Mesendoderm (in vitro differentiated cells): ENCODE measurements at regions not wholly inside any gene's neighbourhood (a gene's known extent, or its start where the extent isn't known, plus 50 kb on each side); places are given as distances from the start of the nearest gene placed in this dataset.
A peak's percentile ranks its signal among the peaks of the same experiment; 100 is the strongest.

ENCODE experiments used
- DNase-seq: peaks from one replicate; pipeline ENCODE4 v3.0.0; 2013
- H2AK5ac ChIP-seq: 2 replicates; pipeline ENCODE4 v1.6.1; 2013; ENCODE audit warnings: low read length, inconsistent platforms
- H2BK120ac ChIP-seq: 2 replicates; pipeline ENCODE4 v1.6.1; 2013; ENCODE audit warnings: low read depth, mild to moderate bottlenecking, low read length, moderate library complexity, mixed read lengths
- H2BK15ac ChIP-seq: replicated peaks from 2 replicates; pipeline ENCODE4 v1.6.1; 2013; ENCODE audit warnings: low read depth, mild to moderate bottlenecking, moderate library complexity
- H2BK5ac ChIP-seq: 2 replicates; pipeline ENCODE4 v1.6.1; 2013; ENCODE audit warnings: low read length, inconsistent platforms
- H3K18ac ChIP-seq: 2 replicates; pipeline ENCODE4 v1.6.1; 2013; ENCODE audit warnings: mild to moderate bottlenecking, low read length, mixed read lengths
- H3K23ac ChIP-seq: one replicate; pipeline ENCODE4 v1.6.1; 2013; ENCODE audit warnings: low read length
- H3K27ac ChIP-seq: 2 replicates; pipeline ENCODE4 v1.5.1; 2013; ENCODE audit warnings: low read depth, mild to moderate bottlenecking, inconsistent platforms, low read length, moderate library complexity
- H3K27me3 ChIP-seq: 2 replicates; pipeline ENCODE4 v1.6.1; 2013; ENCODE audit warnings: low read length, control low read depth, mild to moderate bottlenecking, inconsistent platforms; ENCODE audit not compliant: insufficient read depth, poor library complexity
- H3K36me3 ChIP-seq: 2 replicates; pipeline ENCODE4 v1.6.1; 2013; ENCODE audit warnings: low read length, inconsistent platforms; ENCODE audit not compliant: control insufficient read depth, insufficient read depth
- H3K4ac ChIP-seq: one replicate; pipeline ENCODE4 v1.6.1; 2013; ENCODE audit warnings: low read depth, mild to moderate bottlenecking, low read length, moderate library complexity
- H3K4me1 ChIP-seq: 2 replicates; pipeline ENCODE4 v1.6.1; 2013; ENCODE audit warnings: low read depth, low read length, inconsistent platforms; ENCODE audit not compliant: control insufficient read depth
- H3K4me2 ChIP-seq: 2 replicates; pipeline ENCODE4 v1.6.1; 2013; ENCODE audit warnings: low read length
- H3K4me3 ChIP-seq: 2 replicates; pipeline ENCODE4 v1.5.1; 2013; ENCODE audit warnings: mild to moderate bottlenecking, low read length
- H3K56ac ChIP-seq: one replicate; pipeline ENCODE4 v1.6.1; 2013; ENCODE audit warnings: low read length
- H3K79me1 ChIP-seq: 2 replicates; pipeline ENCODE4 v1.6.1; 2013; ENCODE audit warnings: low read length, inconsistent platforms
- H3K79me2 ChIP-seq: 2 replicates; pipeline ENCODE4 v1.6.1; 2013; ENCODE audit warnings: mild to moderate bottlenecking, low read length; ENCODE audit not compliant: control insufficient read depth, insufficient read depth
- H3K9ac ChIP-seq: 2 replicates; pipeline ENCODE4 v1.6.1; 2013; ENCODE audit warnings: low read length, inconsistent platforms
- H4K5ac ChIP-seq: one replicate; pipeline ENCODE4 v1.6.1; 2013; ENCODE audit warnings: low read length
- H4K8ac ChIP-seq: one replicate; pipeline ENCODE4 v1.6.1; 2013; ENCODE audit warnings: low read depth, mild to moderate bottlenecking, control low read depth, low read length, moderate library complexity
- whole genome bisulfite sequencing: extraction: QIAGEN DNeasy Blood & Tissue Kit; methylation state at CpG from one replicate; pipeline ENCODE4 v1.1.7; 2013; ENCODE audit warnings: low lambda C conversion rate, missing lambda C conversion rate; ENCODE audit not compliant: insufficient coverage; ENCODE audit errors: extremely low coverage; 5-methylcytosine and 5-hydroxymethylcytosine counted together

GRCh38 chr15:61383421-61383820 is 154.3 kb upstream of the RORA start:
- Histone ChIP-seq H3K4me1 (no peaks in the 10 kb centered on the region), H3K79me1 (no peaks in the 10 kb centered on the region), H3K79me2 (no peaks in the 10 kb centered on the region), H3K18ac (no peak overlapping the region), H3K4ac (no peak overlapping the region), H4K5ac (no peak overlapping the region), H3K27me3 (no peaks in the 10 kb centered on the region), H2BK15ac (no peak overlapping the region), H2AK5ac (no peak overlapping the region), H2BK5ac (no peak overlapping the region), H4K8ac (no peak overlapping the region), H3K4me3 (no peak overlapping the region), H3K27ac (no peak overlapping the region), H3K36me3 (no peaks in the 10 kb centered on the region), H2BK120ac (no peak overlapping the region), H3K23ac (no peak overlapping the region), H3K56ac (no peak overlapping the region), H3K9ac (no peak overlapping the region), H3K4me2 (no peak overlapping the region)
- no CpG with 5 or more reads among the region's 2 CpGs for WGBS
- DNase-seq = no peak

- H3K9ac ChIP-seq = no peak overlapping the region
- H3K4me1 ChIP-seq = no peaks in the 10 kb centered on the region
- no peak overlapping the region for H3K23ac ChIP-seq
- DNase-seq = no peak
- no peak overlapping the region for H2BK5ac ChIP-seq
- H2BK120ac ChIP-seq = no peak overlapping the region
- H3K79me2 ChIP-seq = no peaks in the 10 kb centered on the region
- WGBS = no CpG with 5 or more reads among the region's 1 CpG
- no peak overlapping the region for H3K4me2 ChIP-seq
- no peak overlapping the region for H3K4ac ChIP-seq
- no peak overlapping the region for H3K18ac ChIP-seq
- H3K36me3 ChIP-seq = no peaks in the 10 kb centered on the region
- H3K79me1 ChIP-seq = no peaks in the 10 kb centered on the region
- no peak overlapping the region for H4K8ac ChIP-seq
- no peak overlapping the region for H3K56ac ChIP-seq
- H3K27ac ChIP-seq = no peak overlapping the region
- no peak overlapping the region for H2BK15ac ChIP-seq
- no peak overlapping the region for H2AK5ac ChIP-seq
- H3K4me3 ChIP-seq = no peak overlapping the region
- no peak overlapping the region for H4K5ac ChIP-seq
- H3K27me3 ChIP-seq = no peaks in the 10 kb centered on the region
Observed at GRCh38 chr15:61382927-61383326, 153.8 kb upstream of the RORA start.

GRCh38 chr15:61381501-61381900 is 152.4 kb upstream of the RORA start:
- no CpG with 5 or more reads among the region's 3 CpGs for WGBS
- H2BK15ac ChIP-seq = no peak overlapping the region
- no peak overlapping the region for H3K18ac ChIP-seq
- H3K4ac ChIP-seq = no peak overlapping the region
- no peak overlapping the region for H3K9ac ChIP-seq
- no peak overlapping the region for H2BK5ac ChIP-seq
- no peak overlapping the region for H2AK5ac ChIP-seq
- H3K36me3 ChIP-seq = no peaks in the 10 kb centered on the region
- no peak overlapping the region for H3K23ac ChIP-seq
- DNase-seq = no peak
- H2BK120ac ChIP-seq = no peak overlapping the region
- H3K27ac ChIP-seq = no peak overlapping the region
- no peak overlapping the region for H4K8ac ChIP-seq
- no peaks in the 10 kb centered on the region for H3K4me1 ChIP-seq
- H3K4me3 ChIP-seq = no peak overlapping the region
- H3K4me2 ChIP-seq = no peak overlapping the region
- H3K79me2 ChIP-seq = no peaks in the 10 kb centered on the region
- no peak overlapping the region for H4K5ac ChIP-seq
- H3K79me1 ChIP-seq = no peaks in the 10 kb centered on the region
- no peak overlapping the region for H3K56ac ChIP-seq
- no peaks in the 10 kb centered on the region for H3K27me3 ChIP-seq

GRCh38 chr15:61380270-61380669 is 151.2 kb upstream of the RORA start:
- Histone ChIP-seq H3K4me2 (no peak overlapping the region), H3K4me1 (no peaks in the 10 kb centered on the region), H3K4ac (no peak overlapping the region), H2BK5ac (no peak overlapping the region), H3K56ac (no peak overlapping the region), H3K79me2 (no peaks in the 10 kb centered on the region), H3K18ac (no peak overlapping the region), H3K36me3 (no peaks in the 10 kb centered on the region), H2BK120ac (no peak overlapping the region), H3K9ac (no peak overlapping the region), H2AK5ac (no peak overlapping the region), H3K4me3 (no peak overlapping the region), H3K27ac (no peak overlapping the region), H4K5ac (no peak overlapping the region), H4K8ac (no peak overlapping the region), H3K27me3 (no peaks in the 10 kb centered on the region), H3K79me1 (no peaks in the 10 kb centered on the region), H3K23ac (peak overlapping the region; percentile 66), H2BK15ac (no peak overlapping the region)
- no CpG with 5 or more reads among the region's 2 CpGs for WGBS
- DNase-seq = no peak

GRCh38 chr15:61379005-61379404 is 149.9 kb upstream of the RORA start:
- WGBS = no CpG with 5 or more reads among the region's 1 CpG

GRCh38 chr15:61376961-61377360 is 147.9 kb upstream of the RORA start:
- H3K27me3 ChIP-seq = no peaks in the 10 kb centered on the region
- H3K79me1 ChIP-seq = no peaks in the 10 kb centered on the region
- no peak overlapping the region for H3K18ac ChIP-seq
- no peak overlapping the region for H3K56ac ChIP-seq
- no peak overlapping the region for H3K4me2 ChIP-seq
- H3K9ac ChIP-seq = no peak overlapping the region
- no peak overlapping the region for H2AK5ac ChIP-seq
- no peak overlapping the region for H3K4ac ChIP-seq
- H2BK5ac ChIP-seq = no peak overlapping the region
- H3K23ac ChIP-seq = no peak overlapping the region
- WGBS = no CpG with 5 or more reads among the region's 2 CpGs
- no peak overlapping the region for H4K5ac ChIP-seq
- DNase-seq = no peak
- no peaks in the 10 kb centered on the region for H3K36me3 ChIP-seq
- H3K4me3 ChIP-seq = no peak overlapping the region
- H4K8ac ChIP-seq = no peak overlapping the region
- H2BK120ac ChIP-seq = no peak overlapping the region
- no peaks in the 10 kb centered on the region for H3K79me2 ChIP-seq
- H2BK15ac ChIP-seq = no peak overlapping the region
- no peak overlapping the region for H3K27ac ChIP-seq
- H3K4me1 ChIP-seq = no peaks in the 10 kb centered on the region

More at GRCh38 chr15:61379005-61379404, 149.9 kb upstream of the RORA start:
- Histone ChIP-seq H3K18ac (no peak overlapping the region), H3K23ac (no peak overlapping the region), H3K4me1 (no peaks in the 10 kb centered on the region), H3K27me3 (no peaks in the 10 kb centered on the region), H4K8ac (no peak overlapping the region), H2BK5ac (no peak overlapping the region), H2BK15ac (no peak overlapping the region), H3K79me2 (no peaks in the 10 kb centered on the region), H3K4me2 (no peak overlapping the region), H3K56ac (no peak overlapping the region), H3K36me3 (no peaks in the 10 kb centered on the region), H4K5ac (no peak overlapping the region), H2AK5ac (no peak overlapping the region), H3K4me3 (no peak overlapping the region), H3K79me1 (no peaks in the 10 kb centered on the region), H3K9ac (no peak overlapping the region), H3K4ac (no peak overlapping the region), H2BK120ac (no peak overlapping the region), H3K27ac (no peak overlapping the region)
- DNase-seq = no peak
